HCT116 (cell line): ENCODE measurements at regions not wholly inside any gene's neighbourhood (a gene's known extent, or its start where the extent isn't known, plus 50 kb on each side); places are given as distances from the start of the nearest gene placed in this dataset.
"Not testable (repeated sequence)": the region's sequence is repeated elsewhere in the genome, so short reads cannot be mapped to it uniquely, and the experiment has no call there.

Experiments used
- ATAC-seq: fragments of 200-7000 bp; cut with Tn5 transposase; 2 replicates; pipeline ENCODE4 v1.9.1; 2020; ENCODE audit warnings: mild to moderate bottlenecking, moderate library complexity
- BruUV-seq: library from RNA; stranded (reverse); fragments of 400-500 nt; replicated peaks from 2 replicates; lab custom pipeline; 2021; lab: Mats Ljungman, UMichigan
- CTCF ChIA-PET: fragments of 300-600 bp; sonication (Branson Sonifier 250); formaldehyde crosslinking; loops from one replicate; lab custom pipeline; 2021; ENCODE audit warnings: antibody characterized with exemption; lab: Charles Lee
- POLR2A ChIA-PET: fragments of 300-600, 350-600 bp; sonication (Branson Sonifier 250); formaldehyde crosslinking; loops from one replicate; lab custom pipeline; 2021; ENCODE audit warnings: antibody characterized with exemption; lab: Charles Lee
- RAD21 ChIA-PET, 2 experiments: fragments of 300-600 bp; sonication (Branson Sonifier 250); formaldehyde crosslinking; loops; one replicate each; lab custom pipeline; 2023; ENCODE audit warnings: low total read pairs in 2 of 2; ENCODE audit not compliant: uncharacterized antibody in 2 of 2, unreplicated experiment in 2 of 2, low non-redundant PET in 1 of 2; lab: Charles Lee
- DNase-seq: peaks from one replicate; pipeline ENCODE4 v3.0.0-alpha.2; 2010; ENCODE audit warnings: low read depth, low spot score
- H2AFZ ChIP-seq: fragments of 200-600 bp; shearing (Covaris generic), sonication (generic); 2 replicates; pipeline ENCODE4 v1.6.1; 2017; ENCODE audit warnings: low read depth, mixed run types, mixed read lengths, antibody characterized with exemption, low read length; ENCODE audit not compliant: poor library complexity, severe bottlenecking
- H3K27ac ChIP-seq: 2 replicates; pipeline ENCODE4 v1.5.1; 2012; ENCODE audit warnings: low read depth, low read length
- H3K27me3 ChIP-seq: fragments of 200-600 bp; sonication (generic); 2 replicates; pipeline ENCODE4 v1.6.1; 2016; ENCODE audit warnings: mixed run types, low read length, mixed read lengths; ENCODE audit not compliant: insufficient read depth
- H3K36me3 ChIP-seq, 2 experiments: fragments of 200-500 bp in 1 of 2; fragments of 200-600 bp in 1 of 2; sonication (Bioruptor generic) in 1 of 2; sonication (generic) in 1 of 2; 2 replicates each; pipeline versions ENCODE4 v1.5.1 to v1.6.1; 2014 to 2016; ENCODE audit warnings: low read length in 2 of 2, inconsistent platforms in 1 of 2, mixed read lengths in 1 of 2, mixed run types in 1 of 2; ENCODE audit not compliant: insufficient read depth in 2 of 2, control insufficient read depth in 1 of 2
- H3K4me1 ChIP-seq, 2 experiments: fragments of 200-600 bp in 1 of 2; sonication (generic) in 1 of 2; 2 replicates each; pipeline versions ENCODE4 v1.5.1 to v1.6.1; 2012 to 2017; ENCODE audit warnings: low read length in 2 of 2, inconsistent platforms in 1 of 2, mild to moderate bottlenecking in 1 of 2, mixed read lengths in 1 of 2, mixed run types in 1 of 2, moderate library complexity in 1 of 2; ENCODE audit not compliant: insufficient read depth in 2 of 2, control insufficient read depth in 1 of 2
- H3K4me2 ChIP-seq: fragments of 200-600 bp; sonication (generic); 2 replicates; pipeline ENCODE4 v1.6.1; 2017; ENCODE audit warnings: mixed run types, low read length, mixed read lengths
- H3K4me3 ChIP-seq, 2 experiments: fragments of 200-600 bp in 1 of 2; sonication (generic) in 1 of 2; replicated peaks in 1 of 2; 2 replicates each; pipeline ENCODE4 v1.5.1; 2011 to 2016; ENCODE audit warnings: low read length in 2 of 2, control low read depth in 1 of 2, low read depth in 1 of 2, mild to moderate bottlenecking in 1 of 2, mixed read lengths in 1 of 2, mixed run types in 1 of 2
- H3K79me2 ChIP-seq: fragments of 200-600 bp; sonication (generic); 2 replicates; pipeline ENCODE4 v1.6.1; 2017; ENCODE audit warnings: mild to moderate bottlenecking, mixed run types, low read length, moderate library complexity, mixed read lengths; ENCODE audit not compliant: insufficient read depth
- H3K9ac ChIP-seq: fragments of 200-600 bp; sonication (generic); 2 replicates; pipeline ENCODE4 v1.6.1; 2016; ENCODE audit warnings: low read length, mixed read lengths
- H3K9me2 ChIP-seq: fragments of 200-600 bp; sonication (generic), shearing (Covaris generic); 2 replicates; pipeline ENCODE4 v1.6.1; 2017; ENCODE audit warnings: mixed run types, mild to moderate bottlenecking, moderate library complexity; ENCODE audit not compliant: insufficient read depth
- H3K9me3 ChIP-seq, 2 experiments: fragments of 200-500 bp in 1 of 2; fragments of 200-600 bp in 1 of 2; sonication (Bioruptor generic) in 1 of 2; sonication (generic) in 1 of 2; 2 replicates each; pipeline ENCODE4 v1.6.1; 2014 to 2017; ENCODE audit warnings: low read length in 2 of 2, mixed read lengths in 2 of 2, inconsistent platforms in 1 of 2, low read depth in 1 of 2, mild to moderate bottlenecking in 1 of 2, mixed run types in 1 of 2, moderate library complexity in 1 of 2; ENCODE audit not compliant: control insufficient read depth in 1 of 2, insufficient read depth in 1 of 2
- H4K20me1 ChIP-seq: fragments of 200-600 bp; sonication (generic), shearing (Covaris generic); 2 replicates; pipeline ENCODE4 v1.6.1; 2017; ENCODE audit warnings: mixed run types, mild to moderate bottlenecking, moderate library complexity; ENCODE audit not compliant: insufficient read depth
- CBX3 ChIP-seq: IDR thresholded peaks from 2 replicates; pipeline ENCODE4 v1.6.1; 2012; ENCODE audit warnings: low read depth
- ELF1 ChIP-seq: IDR thresholded peaks from 2 replicates; pipeline ENCODE4 v1.6.1; 2012; ENCODE audit warnings: low read depth, borderline replicate concordance
- EZH2 ChIP-seq: fragments of 200-600 bp; sonication (generic); IDR thresholded peaks from 2 replicates; pipeline ENCODE4 v1.6.1; 2017; ENCODE audit warnings: antibody characterized with exemption, mixed run types
- EZH2phosphoT487 ChIP-seq: fragments of 200-600 bp; IDR thresholded peaks from 2 replicates; pipeline ENCODE4 v1.6.1; 2018; ENCODE audit warnings: antibody characterized with exemption, borderline replicate concordance
- FOSL1 ChIP-seq: IDR thresholded peaks from 2 replicates; pipeline ENCODE4 v1.6.1; 2012; ENCODE audit warnings: low read depth
- RAD21 ChIP-seq: IDR thresholded peaks from 2 replicates; pipeline ENCODE4 v1.6.1; 2012; ENCODE audit warnings: low read depth, mild to moderate bottlenecking
- SIN3A ChIP-seq: IDR thresholded peaks from 2 replicates; pipeline ENCODE4 v1.6.1; 2012; ENCODE audit warnings: low read depth
- YY1 ChIP-seq: IDR thresholded peaks from 2 replicates; pipeline ENCODE4 v1.6.1; 2011; ENCODE audit warnings: low read length, low read depth, moderate library complexity, mild to moderate bottlenecking; ENCODE audit not compliant: insufficient replicate concordance; ENCODE audit errors: extremely low read depth
- intact Hi-C: fragments of 100-400 bp; cut with micrococcal nuclease; formaldehyde crosslinking; loops from 2 replicates; pipeline ENCODE4 v1.10.0; 2022
- TF ChIP-seq, protein P1 (sequence below): IDR thresholded peaks from 2 replicates; pipeline ENCODE4 v1.6.1; 2011; ENCODE audit warnings: mild to moderate bottlenecking, low read length, moderate library complexity; ENCODE audit not compliant: insufficient replicate concordance; ENCODE audit errors: extremely low read depth

DNA sequence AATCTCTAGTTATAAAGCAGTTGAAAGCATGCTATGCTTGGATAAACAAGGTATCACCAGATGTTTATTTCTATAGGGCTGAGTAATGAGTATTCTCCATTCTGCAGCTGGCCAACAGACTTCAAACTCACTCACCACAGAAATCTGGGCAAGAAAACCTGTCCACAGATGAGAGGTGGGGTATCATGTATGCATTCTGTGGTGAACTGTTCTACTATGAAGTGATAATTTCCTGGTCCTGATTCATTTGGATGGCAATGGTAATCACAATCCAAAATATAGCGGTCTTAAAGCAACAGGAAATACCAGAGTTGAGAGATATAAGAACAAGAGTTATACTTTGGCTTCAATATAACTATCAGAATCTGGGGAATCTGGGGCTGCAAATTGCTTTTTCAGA is 65.9 kb upstream of the EFNA5 start:
- TF ChIP-seq EZH2: no peak
- no peak for TF ChIP-seq RAD21
- TF ChIP-seq SIN3A: no peak
- TF ChIP-seq ELF1: no peak
- TF ChIP-seq FOSL1: no peak
- no peak for TF ChIP-seq CBX3
- TF ChIP-seq YY1: no peak
- no peak for TF ChIP-seq EZH2phosphoT487
- TF ChIP-seq, protein P1, sequence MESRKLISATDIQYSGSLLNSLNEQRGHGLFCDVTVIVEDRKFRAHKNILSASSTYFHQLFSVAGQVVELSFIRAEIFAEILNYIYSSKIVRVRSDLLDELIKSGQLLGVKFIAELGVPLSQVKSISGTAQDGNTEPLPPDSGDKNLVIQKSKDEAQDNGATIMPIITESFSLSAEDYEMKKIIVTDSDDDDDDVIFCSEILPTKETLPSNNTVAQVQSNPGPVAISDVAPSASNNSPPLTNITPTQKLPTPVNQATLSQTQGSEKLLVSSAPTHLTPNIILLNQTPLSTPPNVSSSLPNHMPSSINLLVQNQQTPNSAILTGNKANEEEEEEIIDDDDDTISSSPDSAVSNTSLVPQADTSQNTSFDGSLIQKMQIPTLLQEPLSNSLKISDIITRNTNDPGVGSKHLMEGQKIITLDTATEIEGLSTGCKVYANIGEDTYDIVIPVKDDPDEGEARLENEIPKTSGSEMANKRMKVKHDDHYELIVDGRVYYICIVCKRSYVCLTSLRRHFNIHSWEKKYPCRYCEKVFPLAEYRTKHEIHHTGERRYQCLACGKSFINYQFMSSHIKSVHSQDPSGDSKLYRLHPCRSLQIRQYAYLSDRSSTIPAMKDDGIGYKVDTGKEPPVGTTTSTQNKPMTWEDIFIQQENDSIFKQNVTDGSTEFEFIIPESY: no peak
- Histone ChIP-seq H3K79me2 (no peaks in the 10 kb centered on the region), H3K9me2 (no peaks in the 10 kb centered on the region), H4K20me1 (no peaks in the 10 kb centered on the region), H3K9ac (no peak overlapping the region), H3K4me3 (no peak overlapping the region), H3K4me2 (no peak overlapping the region), H3K27ac (no peak overlapping the region), H3K27me3 (no peaks in the 10 kb centered on the region), H2AFZ (no peak overlapping the region), H3K36me3 (no peaks in the 10 kb centered on the region), H3K9me3 (no peaks in the 10 kb centered on the region), H3K4me1 (peaks cover 0 to 5% of the 10 kb centered on the region in 2 experiments; a peak in 1 of 4 replicates)
- RAD21 ChIA-PET: no interaction called here
- DNase-seq (no peak), ATAC-seq (no peak)
- intact Hi-C loops: no loop called here
- BruUV-seq: no TSS peak
- CTCF ChIA-PET: no interaction called here
- POLR2A ChIA-PET: no interaction called here

DNA sequence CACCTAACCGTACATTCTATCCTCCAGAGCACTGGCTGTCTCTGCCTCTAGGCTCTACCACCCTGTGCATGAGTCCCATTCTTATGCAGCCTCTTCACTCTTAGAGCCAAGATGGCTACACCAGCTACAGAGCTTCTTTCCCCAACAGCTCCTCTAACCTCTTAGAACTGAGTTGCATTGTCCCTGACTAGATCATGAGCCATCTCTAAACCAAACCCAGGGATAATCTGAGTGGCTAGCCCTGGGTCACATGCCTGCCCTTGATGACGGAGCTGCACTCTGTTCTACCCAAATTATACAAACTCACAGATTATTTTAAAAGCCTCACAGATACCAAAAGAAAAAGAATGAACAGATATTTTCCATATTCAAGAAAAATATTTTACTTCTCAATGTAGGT is 65.4 kb upstream of the EFNA5 start:
- intact Hi-C loops, H3K27ac ChIP-seq, CTCF ChIA-PET, BruUV-seq, H3K9me2 ChIP-seq, POLR2A ChIA-PET, H3K27me3 ChIP-seq, H3K4me3 ChIP-seq, ATAC-seq, H3K9ac ChIP-seq, H4K20me1 ChIP-seq, DNase-seq, RAD21 ChIA-PET, H3K9me3 ChIP-seq, H3K4me1 ChIP-seq, H3K79me2 ChIP-seq, H3K36me3 ChIP-seq, H2AFZ ChIP-seq, H3K4me2 ChIP-seq: not testable (repeated sequence)
